ENCODE measurements at regions not wholly inside any gene's neighbourhood (a gene's known extent, or its start where the extent isn't known, plus 50 kb on each side); places are given as distances from the start of the nearest gene placed in this dataset.

DNA sequence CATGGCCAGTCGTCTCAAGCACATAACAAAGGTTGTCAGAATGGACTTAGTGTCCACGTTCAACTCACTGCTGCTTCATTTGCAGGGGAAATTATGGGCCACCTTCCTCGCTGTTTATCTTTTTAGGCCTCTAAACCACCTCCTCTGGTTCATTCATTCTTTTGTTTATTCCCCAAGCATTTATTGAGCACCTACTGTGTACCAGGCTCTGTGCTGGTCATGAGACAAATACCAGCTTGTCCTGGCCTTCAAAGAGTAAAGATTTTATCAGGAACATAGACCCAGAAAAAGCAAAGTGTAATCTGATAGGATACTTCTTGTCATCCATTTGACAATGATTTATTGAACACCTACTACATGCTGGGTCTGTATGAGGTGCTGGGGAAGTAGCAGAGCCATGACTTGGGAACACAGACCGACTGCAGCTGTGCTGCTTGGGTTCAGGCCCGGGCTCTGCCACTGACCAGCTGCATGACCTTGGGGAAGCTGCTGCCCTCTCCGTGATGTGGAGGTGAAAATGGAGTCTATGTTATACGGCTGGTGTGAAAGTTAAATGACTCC is 63.4 kb upstream of the SLC6A6 start:
- FAIRE-seq = no peak

DNA sequence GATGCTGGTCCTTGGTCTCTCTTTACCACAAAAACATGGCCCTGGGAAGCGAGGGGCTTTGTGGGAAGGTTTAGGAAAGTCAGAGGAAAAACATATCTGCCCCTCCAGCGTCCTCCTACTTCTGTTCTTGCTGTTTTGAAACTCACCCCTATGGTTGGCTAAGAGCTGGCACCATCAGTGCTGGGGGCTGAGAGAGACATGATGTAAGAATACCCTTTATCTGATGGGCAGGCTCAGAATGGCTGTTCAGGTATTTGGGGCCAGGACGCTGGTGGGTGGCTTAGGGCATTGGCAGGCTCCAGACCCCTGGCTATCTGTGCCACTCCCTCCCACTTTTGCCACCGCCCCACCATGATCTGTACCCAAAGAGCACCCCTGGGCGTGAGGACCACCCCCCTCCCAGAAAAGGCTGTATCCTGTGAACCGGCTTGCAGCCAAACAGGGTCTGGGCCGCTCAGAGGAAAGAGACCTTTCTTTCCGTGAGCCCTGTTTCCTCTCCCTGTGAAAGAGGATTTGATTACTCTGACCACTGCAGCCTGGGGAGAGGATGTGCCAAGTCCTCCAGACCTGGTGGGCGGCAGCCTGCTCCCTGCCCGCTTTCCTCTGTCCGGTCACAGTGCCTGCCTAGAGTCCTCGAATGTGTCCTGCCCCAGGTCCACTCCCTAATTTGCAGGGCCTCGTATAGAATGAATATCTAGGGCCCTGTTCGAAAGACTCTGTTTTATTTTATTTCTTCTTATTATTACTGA is 61.3 kb upstream of the SLC6A6 start:
- no peak for FAIRE-seq

DNA sequence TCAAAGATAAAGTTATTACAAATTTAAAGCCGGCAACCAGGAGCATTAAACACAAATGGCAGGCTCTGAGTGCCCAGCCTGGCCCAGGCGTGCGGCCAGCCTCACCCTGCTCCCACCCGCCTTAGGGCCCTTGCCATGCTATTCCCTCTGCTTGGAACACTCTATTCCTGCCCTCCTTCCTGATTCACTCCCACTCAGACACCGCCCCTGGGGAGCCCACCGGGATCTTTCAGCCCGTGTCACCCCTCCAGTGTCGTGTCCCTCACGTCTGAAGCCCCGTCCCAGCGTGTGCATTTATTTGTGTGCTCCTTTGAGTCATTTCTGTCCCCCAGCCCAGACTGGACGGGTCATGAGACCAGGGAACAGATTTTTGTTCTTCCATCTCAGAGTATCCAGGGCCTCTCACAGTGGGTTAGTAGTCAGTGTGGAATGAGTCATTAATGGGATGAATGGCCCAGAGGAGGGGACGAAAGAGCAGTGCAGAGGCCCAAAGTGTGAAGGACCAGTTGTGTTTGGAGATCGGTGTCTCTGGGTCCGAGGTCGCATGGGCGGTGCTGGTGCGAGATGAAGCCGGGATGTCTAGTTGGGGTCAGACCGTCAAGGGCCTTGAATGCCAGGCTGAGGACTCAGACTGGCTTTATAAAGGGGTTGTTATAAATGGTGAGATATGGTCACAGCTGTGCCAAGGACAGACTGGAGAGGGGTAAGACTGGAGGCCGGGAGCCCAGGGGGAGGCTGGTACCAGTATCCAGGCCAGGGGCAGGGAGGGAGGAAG is 58.9 kb upstream of the SLC6A6 start:
- FAIRE-seq = no peak

DNA sequence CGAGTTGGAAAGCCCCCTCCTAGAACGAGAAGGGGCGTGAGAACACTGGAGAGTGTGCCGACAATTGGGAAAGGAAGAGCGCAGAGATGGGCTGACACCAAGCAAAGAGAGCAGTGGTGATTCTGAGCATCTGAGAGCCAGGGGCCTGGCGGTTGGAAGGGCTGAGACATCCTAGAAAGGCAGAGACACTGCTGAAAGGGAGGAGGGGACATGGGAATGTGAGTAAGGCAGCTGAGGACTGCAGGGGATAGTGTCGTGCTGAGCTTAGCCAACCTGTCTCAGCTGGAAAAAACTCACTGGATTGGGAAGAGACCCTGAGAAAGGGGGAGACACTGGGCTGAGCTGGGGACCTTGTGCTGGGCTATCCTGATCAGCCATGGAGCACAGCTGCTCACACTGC is 58.1 kb upstream of the SLC6A6 start:
- FAIRE-seq = no peak

DNA sequence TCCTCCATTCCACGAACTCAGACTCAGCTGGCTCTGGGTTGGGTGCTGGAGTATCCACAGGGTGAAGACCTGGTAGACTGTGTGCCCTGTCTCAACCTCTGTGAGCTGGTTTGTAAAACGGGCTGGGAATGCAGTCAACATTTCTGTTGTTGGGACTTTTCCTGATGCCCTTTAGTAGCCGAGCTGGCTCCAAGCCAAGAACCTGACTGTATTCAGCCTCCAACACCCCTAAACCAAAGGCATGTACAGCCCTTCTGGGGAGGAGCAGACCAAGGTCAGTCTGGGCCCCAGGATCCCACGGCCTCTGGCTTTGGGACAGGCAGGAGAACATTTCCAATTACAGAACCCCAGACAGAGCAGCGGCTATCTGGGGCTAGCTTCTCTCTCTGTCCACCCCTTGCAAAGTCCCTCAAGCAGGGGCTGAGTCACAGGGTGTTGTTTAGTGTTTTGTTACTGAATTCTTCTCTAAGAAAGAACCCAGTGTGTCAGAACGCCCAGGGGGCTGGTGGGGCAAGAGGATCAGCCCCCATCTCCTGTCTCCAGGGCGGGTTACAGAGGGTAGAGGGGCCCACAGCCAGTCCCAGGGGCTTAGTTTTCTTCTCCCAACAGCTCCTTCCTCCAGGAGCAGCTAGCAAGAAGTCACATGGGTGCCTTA is 56.8 kb upstream of the SLC6A6 start:
- FAIRE-seq = no peak

DNA sequence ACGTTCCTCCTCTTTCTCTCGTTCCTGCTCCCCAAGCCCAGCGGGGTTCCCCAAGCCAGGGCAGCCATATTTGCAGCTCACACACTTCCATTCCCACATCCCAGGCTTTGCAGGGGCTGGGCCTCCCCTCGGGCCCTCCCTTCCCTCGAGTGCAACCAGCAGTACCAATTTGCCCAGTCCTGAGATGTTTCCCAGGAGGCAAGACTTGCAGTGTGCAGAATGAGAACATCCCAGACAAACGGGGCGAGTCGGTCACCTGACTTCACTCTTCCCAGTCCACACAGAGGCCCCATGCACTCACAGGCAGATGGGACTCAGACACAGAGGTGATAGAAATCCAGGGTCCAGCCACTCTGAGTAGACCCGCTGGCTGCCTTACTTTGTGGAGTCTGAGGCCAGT is 56.2 kb upstream of the SLC6A6 start:
- FAIRE-seq = no peak

DNA sequence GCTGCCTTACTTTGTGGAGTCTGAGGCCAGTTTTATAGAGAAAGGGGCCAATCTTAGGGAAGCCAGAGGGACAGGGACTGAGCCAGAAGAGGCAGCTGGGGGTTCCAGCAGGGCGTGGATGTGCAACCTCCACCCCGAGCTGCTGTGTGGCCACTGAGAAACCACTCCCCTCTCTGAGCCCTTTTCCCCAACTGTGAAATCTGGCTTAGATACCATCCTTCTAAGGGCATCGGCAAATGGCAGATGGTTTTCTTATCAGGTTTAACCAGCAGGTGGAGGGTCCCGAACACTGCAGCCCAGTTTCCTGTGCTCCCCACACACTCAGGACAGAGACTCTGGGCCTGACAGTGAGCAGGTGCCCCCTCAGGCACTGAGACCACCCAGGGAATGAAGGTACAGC is 55.8 kb upstream of the SLC6A6 start:
- no peak for FAIRE-seq

DNA sequence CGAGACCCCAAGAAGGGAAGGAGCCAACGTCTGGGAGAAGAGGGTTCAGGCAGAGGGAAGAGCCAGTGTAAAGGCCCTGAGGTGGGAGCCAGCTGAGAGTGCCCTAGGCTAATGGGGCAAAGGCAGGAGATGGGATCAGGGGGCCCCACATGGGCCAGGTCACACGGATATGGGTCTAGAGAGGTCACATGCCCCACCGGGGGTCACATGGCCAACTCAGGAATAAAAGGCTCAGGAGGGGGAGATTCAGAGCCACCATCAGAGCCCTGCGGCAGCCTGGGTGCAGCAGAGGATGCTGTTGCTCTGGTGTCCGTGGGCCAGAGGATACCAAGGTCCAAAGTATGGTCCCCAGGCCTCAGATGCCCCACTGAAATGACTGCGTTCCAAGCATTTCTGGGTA is 55.3 kb upstream of the SLC6A6 start:
- FAIRE-seq = no peak

DNA sequence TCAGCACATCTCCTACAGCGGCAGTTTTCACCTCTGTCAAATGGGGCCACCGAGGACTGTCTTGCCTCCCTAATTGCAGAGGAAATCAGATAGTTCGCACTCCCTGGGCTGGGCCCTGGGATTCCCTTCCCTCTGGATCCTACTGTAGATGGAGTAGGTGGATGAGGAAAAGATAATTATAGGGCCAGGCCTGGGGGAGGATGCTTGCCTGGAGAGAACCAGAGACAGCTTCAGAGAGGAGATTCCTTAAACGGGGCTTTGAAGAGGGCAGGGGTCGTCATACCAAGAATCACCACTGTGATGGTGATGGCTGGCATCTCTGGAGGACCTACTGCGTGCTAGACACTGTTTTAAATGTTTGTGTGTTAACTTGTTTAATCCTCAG is 50.8 kb upstream of the SLC6A6 start:
- FAIRE-seq = no peak

DNA sequence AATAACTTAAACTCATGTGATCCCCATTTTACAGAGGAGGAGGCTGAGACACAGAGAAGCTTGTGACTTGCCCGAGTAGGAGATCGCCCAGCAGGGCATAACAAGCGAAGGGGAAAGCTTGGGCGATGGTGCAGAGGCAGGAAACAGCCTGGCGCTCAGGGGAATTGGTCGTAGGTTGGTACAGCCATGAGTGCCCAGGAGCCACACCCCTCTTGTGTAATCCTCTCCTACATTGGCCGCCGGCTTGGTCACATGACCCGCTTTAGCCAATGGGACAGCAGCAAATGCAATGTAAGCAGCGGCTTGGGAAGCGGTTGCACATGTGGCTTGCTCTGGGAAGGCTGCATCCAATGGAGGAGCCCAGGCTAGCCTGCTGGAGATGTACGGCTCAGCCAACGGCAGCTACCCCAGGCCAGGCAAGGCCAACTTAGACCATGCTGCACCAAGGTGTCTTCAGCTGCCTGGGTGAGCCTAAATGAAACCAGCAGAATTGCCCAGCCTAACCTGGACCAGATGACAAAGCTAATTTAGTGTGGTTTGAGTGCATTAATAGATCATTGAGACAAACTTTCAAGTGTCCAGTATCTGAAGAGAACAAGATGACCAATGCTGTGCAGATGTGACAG is 50.3 kb upstream of the SLC6A6 start:
- FAIRE-seq = no peak
